Neural cell (in vitro differentiated cells): ENCODE measurements at regions not wholly inside any gene's neighbourhood (a gene's known extent, or its start where the extent isn't known, plus 50 kb on each side); places are given as distances from the start of the nearest gene placed in this dataset.

Source experiments
- H2AFZ ChIP-seq: fragments of 200-600, 300-800 bp; sonication (generic), shearing (Covaris generic); 2 replicates; pipeline ENCODE4 v1.6.0; 2014; ENCODE audit warnings: low read depth, mild to moderate bottlenecking, antibody characterized with exemption, low read length, moderate library complexity
- H3F3A ChIP-seq: fragments of 200-600 bp; shearing (Covaris generic); 2 replicates; pipeline ENCODE4 v1.6.1; 2016; ENCODE audit warnings: mild to moderate bottlenecking, moderate library complexity, mixed read lengths, antibody characterized with exemption, low read length; ENCODE audit not compliant: insufficient read depth, poor library complexity, severe bottlenecking
- H3K27ac ChIP-seq: fragments of 200-600, 300-800 bp; sonication (generic), shearing (Covaris generic); 2 replicates; pipeline ENCODE4 v1.5.1; 2014; ENCODE audit warnings: mild to moderate bottlenecking, low read length, moderate library complexity
- H3K27me3 ChIP-seq: fragments of 300-800, 200-600 bp; sonication (generic), shearing (Covaris generic); 2 replicates; pipeline ENCODE4 v1.6.0; 2014; ENCODE audit warnings: mild to moderate bottlenecking, low read depth, low read length, moderate library complexity; ENCODE audit not compliant: insufficient read depth
- H3K36me3 ChIP-seq: fragments of 300-800, 200-600 bp; sonication (generic), shearing (Covaris generic); 2 replicates; pipeline ENCODE4 v1.5.1; 2014; ENCODE audit warnings: mild to moderate bottlenecking, antibody characterized with exemption, low read length, moderate library complexity; ENCODE audit not compliant: insufficient read depth
- H3K4me2 ChIP-seq: fragments of 300-800, 200-600 bp; sonication (generic), shearing (Covaris generic); 2 replicates; pipeline ENCODE4 v1.6.0; 2014; ENCODE audit warnings: mild to moderate bottlenecking, low read length
- H3K4me3 ChIP-seq: fragments of 300-800, 200-600 bp; sonication (generic), shearing (Covaris generic); 2 replicates; pipeline ENCODE4 v1.5.1; 2014; ENCODE audit warnings: mild to moderate bottlenecking, low read length, moderate library complexity
- H3K79me2 ChIP-seq: fragments of 200-600 bp; shearing (Covaris generic); replicated peaks from 2 replicates; pipeline ENCODE4 v1.6.0; 2014; ENCODE audit warnings: mild to moderate bottlenecking, low read length, moderate library complexity; ENCODE audit not compliant: insufficient read depth
- H3K9ac ChIP-seq: fragments of 300-800, 200-600 bp; sonication (generic), shearing (Covaris generic); 2 replicates; pipeline ENCODE4 v1.6.1; 2016; ENCODE audit warnings: mild to moderate bottlenecking, low read length, mixed read lengths
- H3K9me2 ChIP-seq: fragments of 200-600 bp; shearing (Covaris generic); 2 replicates; pipeline ENCODE4 v1.6.1; 2016; ENCODE audit warnings: mild to moderate bottlenecking, low read length, mixed read lengths; ENCODE audit not compliant: insufficient read depth
- H3K9me3 ChIP-seq: fragments of 200-600, 300-800 bp; sonication (generic), shearing (Covaris generic); 2 replicates; pipeline ENCODE4 v1.6.1; 2016; ENCODE audit warnings: mild to moderate bottlenecking, mixed run types, low read length, moderate library complexity, mixed read lengths
- H4K20me1 ChIP-seq: fragments of 200-600 bp; shearing (Covaris generic); 2 replicates; pipeline ENCODE4 v1.6.1; 2016; ENCODE audit warnings: mild to moderate bottlenecking, mixed run types; ENCODE audit not compliant: insufficient read depth
- EP300 ChIP-seq: fragments of 450-650 bp; conservative IDR thresholded peaks from 2 replicates; pipeline ENCODE4 v1.6.1; 2014; ENCODE audit warnings: antibody characterized with exemption, mild to moderate bottlenecking, moderate library complexity; ENCODE audit not compliant: poor library complexity, severe bottlenecking
- EZH2 ChIP-seq: fragments of 200-600, 300-800 bp; shearing (Covaris generic), sonication (generic); IDR thresholded peaks from 2 replicates; pipeline ENCODE4 v1.6.1; 2014; ENCODE audit warnings: antibody characterized with exemption, low read length, borderline replicate concordance, mild to moderate bottlenecking; ENCODE audit not compliant: insufficient read depth, poor library complexity, severe bottlenecking
- MXI1 ChIP-seq: fragments of 450-650 bp; conservative IDR thresholded peaks from 2 replicates; pipeline ENCODE4 v1.6.1; 2014; ENCODE audit warnings: antibody characterized with exemption, mild to moderate bottlenecking; ENCODE audit not compliant: poor library complexity, severe bottlenecking
- POLR2AphosphoS5 ChIP-seq: IDR thresholded peaks from 2 replicates; pipeline ENCODE4 v1.6.1; 2012
- RAD21 ChIP-seq: fragments of 450-650 bp; conservative IDR thresholded peaks from 2 replicates; pipeline ENCODE4 v1.6.1; 2014; ENCODE audit warnings: antibody characterized with exemption, mild to moderate bottlenecking, moderate library complexity
- SMC3 ChIP-seq: fragments of 450-650 bp; conservative IDR thresholded peaks from 2 replicates; pipeline ENCODE4 v1.6.1; 2014; ENCODE audit warnings: antibody characterized with exemption, mild to moderate bottlenecking, moderate library complexity; ENCODE audit not compliant: poor library complexity
- TAF1 ChIP-seq: IDR thresholded peaks from 2 replicates; pipeline ENCODE4 v1.6.1; 2012; ENCODE audit warnings: low read depth
- TF ChIP-seq, protein P1 (sequence below): fragments of 450-650 bp; IDR thresholded peaks from 2 replicates; pipeline ENCODE4 v1.5.1; 2014; ENCODE audit warnings: antibody characterized with exemption, mild to moderate bottlenecking, moderate library complexity; ENCODE audit not compliant: poor library complexity, severe bottlenecking
- TF ChIP-seq, protein P2 (sequence below): IDR thresholded peaks from 2 replicates; pipeline ENCODE4 v1.6.1; 2012; ENCODE audit warnings: borderline replicate concordance

DNA sequence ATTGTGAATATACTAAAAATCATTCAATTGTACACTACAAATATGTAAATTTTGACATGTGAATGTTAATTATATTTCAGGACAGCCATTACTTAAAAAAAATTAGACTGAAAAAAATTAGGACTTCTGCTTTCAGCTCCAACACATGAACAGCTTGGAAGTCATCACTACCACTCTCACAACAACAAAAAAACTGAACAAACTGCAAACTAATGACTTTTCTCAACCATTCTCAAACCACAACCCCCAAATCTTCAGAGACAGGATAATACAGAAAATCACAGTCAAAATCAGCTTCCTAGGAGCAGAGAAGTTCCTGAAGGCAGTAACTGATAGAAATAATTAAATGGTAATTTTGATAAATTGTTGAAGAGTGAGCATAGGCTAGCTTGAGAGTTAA is 686.4 kb downstream of the TLE1 start:
- no peak overlapping the region for H3K4me2 ChIP-seq

DNA sequence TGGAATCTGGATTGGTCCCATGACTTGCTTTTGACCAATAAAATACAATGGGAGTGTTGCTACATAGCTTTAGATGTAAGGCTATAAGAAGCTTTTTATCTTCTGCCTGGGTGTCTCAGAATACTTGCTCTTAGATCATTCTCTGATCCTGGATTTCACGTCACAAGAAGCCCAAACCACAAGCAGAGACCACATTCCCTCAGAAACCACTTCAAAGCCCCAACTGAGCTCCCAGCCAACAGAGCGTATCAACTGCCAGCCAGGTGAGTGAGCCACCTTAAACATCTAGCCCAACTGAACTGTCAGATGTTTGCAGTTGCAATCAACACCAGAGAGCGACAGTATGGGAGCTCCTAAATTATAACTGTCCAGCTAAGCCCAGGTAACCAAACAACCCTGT is 687.1 kb downstream of the TLE1 start:
- no peak overlapping the region for H3K4me2 ChIP-seq
- no peaks in the 10 kb centered on the region for H3K27me3 ChIP-seq
- no peaks in the 10 kb centered on the region for H3K9me3 ChIP-seq
- H3F3A ChIP-seq: no peaks in the 10 kb centered on the region
- no peak overlapping the region for H2AFZ ChIP-seq
- no peak overlapping the region for H3K27ac ChIP-seq
- no peak for TF ChIP-seq EZH2
- no peak for TF ChIP-seq SMC3
- no peak for TF ChIP-seq EP300
- TF ChIP-seq, protein P1, sequence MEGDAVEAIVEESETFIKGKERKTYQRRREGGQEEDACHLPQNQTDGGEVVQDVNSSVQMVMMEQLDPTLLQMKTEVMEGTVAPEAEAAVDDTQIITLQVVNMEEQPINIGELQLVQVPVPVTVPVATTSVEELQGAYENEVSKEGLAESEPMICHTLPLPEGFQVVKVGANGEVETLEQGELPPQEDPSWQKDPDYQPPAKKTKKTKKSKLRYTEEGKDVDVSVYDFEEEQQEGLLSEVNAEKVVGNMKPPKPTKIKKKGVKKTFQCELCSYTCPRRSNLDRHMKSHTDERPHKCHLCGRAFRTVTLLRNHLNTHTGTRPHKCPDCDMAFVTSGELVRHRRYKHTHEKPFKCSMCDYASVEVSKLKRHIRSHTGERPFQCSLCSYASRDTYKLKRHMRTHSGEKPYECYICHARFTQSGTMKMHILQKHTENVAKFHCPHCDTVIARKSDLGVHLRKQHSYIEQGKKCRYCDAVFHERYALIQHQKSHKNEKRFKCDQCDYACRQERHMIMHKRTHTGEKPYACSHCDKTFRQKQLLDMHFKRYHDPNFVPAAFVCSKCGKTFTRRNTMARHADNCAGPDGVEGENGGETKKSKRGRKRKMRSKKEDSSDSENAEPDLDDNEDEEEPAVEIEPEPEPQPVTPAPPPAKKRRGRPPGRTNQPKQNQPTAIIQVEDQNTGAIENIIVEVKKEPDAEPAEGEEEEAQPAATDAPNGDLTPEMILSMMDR: no peak
- TF ChIP-seq TAF1: no peak
- TF ChIP-seq, protein P2, sequence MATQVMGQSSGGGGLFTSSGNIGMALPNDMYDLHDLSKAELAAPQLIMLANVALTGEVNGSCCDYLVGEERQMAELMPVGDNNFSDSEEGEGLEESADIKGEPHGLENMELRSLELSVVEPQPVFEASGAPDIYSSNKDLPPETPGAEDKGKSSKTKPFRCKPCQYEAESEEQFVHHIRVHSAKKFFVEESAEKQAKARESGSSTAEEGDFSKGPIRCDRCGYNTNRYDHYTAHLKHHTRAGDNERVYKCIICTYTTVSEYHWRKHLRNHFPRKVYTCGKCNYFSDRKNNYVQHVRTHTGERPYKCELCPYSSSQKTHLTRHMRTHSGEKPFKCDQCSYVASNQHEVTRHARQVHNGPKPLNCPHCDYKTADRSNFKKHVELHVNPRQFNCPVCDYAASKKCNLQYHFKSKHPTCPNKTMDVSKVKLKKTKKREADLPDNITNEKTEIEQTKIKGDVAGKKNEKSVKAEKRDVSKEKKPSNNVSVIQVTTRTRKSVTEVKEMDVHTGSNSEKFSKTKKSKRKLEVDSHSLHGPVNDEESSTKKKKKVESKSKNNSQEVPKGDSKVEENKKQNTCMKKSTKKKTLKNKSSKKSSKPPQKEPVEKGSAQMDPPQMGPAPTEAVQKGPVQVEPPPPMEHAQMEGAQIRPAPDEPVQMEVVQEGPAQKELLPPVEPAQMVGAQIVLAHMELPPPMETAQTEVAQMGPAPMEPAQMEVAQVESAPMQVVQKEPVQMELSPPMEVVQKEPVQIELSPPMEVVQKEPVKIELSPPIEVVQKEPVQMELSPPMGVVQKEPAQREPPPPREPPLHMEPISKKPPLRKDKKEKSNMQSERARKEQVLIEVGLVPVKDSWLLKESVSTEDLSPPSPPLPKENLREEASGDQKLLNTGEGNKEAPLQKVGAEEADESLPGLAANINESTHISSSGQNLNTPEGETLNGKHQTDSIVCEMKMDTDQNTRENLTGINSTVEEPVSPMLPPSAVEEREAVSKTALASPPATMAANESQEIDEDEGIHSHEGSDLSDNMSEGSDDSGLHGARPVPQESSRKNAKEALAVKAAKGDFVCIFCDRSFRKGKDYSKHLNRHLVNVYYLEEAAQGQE: no peak
- TF ChIP-seq RAD21: no peak
- TF ChIP-seq MXI1: no peak
- TF ChIP-seq POLR2AphosphoS5: no peak
- no peak overlapping the region for H3K9ac ChIP-seq
- H3K36me3 ChIP-seq: no peaks in the 10 kb centered on the region
- no peak overlapping the region for H3K4me3 ChIP-seq
- H3K79me2 ChIP-seq: no peaks in the 10 kb centered on the region
- H4K20me1 ChIP-seq: no peaks in the 10 kb centered on the region
- H3K9me2 ChIP-seq: no peaks in the 10 kb centered on the region

More for the DNA sequence above, 686.4 kb downstream of the TLE1 start:
- H3K4me3 ChIP-seq: no peak overlapping the region
- no peaks in the 10 kb centered on the region for H4K20me1 ChIP-seq
- H3K9me3 ChIP-seq: no peaks in the 10 kb centered on the region
- H3K27me3 ChIP-seq: no peaks in the 10 kb centered on the region
- no peaks in the 10 kb centered on the region for H3F3A ChIP-seq
- TF ChIP-seq, protein P1: no peak
- no peak for TF ChIP-seq EP300
- TF ChIP-seq, protein P2: no peak
- no peak for TF ChIP-seq EZH2
- TF ChIP-seq MXI1: no peak
- no peak for TF ChIP-seq SMC3
- no peak for TF ChIP-seq POLR2AphosphoS5
- no peak for TF ChIP-seq TAF1
- TF ChIP-seq RAD21: no peak
- H3K36me3 ChIP-seq: no peaks in the 10 kb centered on the region
- no peak overlapping the region for H3K9ac ChIP-seq
- no peaks in the 10 kb centered on the region for H3K79me2 ChIP-seq
- no peaks in the 10 kb centered on the region for H3K9me2 ChIP-seq
- no peak overlapping the region for H3K27ac ChIP-seq
- no peak overlapping the region for H2AFZ ChIP-seq
